Tibial nerve (tissue), 4 donors: ENCODE measurements at regions not wholly inside any gene's neighbourhood (a gene's known extent, or its start where the extent isn't known, plus 50 kb on each side); places are given as distances from the start of the nearest gene placed in this dataset.

Source experiments
- CTCF ChIP-seq, 5 experiments: fragments of 200-600 bp in 3 of 5; fragments of 450-650 bp in 2 of 5; sonication (generic) in 3 of 5; IDR thresholded peaks; one replicate each; pipeline ENCODE4 v1.5.1; 2016 to 2019; ENCODE audit warnings: antibody characterized with exemption in 5 of 5, mild to moderate bottlenecking in 3 of 5, moderate library complexity in 2 of 5
- EP300 ChIP-seq, 2 donors: sonication (generic); formaldehyde crosslinking; IDR thresholded peaks; one replicate each; pipeline ENCODE4 v1.6.1; 2017; ENCODE audit warnings: antibody characterized with exemption in 2 of 2, mild to moderate bottlenecking in 1 of 2
- POLR2A ChIP-seq, 2 donors: fragments of 450-650 bp; IDR thresholded peaks; one replicate each; pipeline ENCODE4 v1.6.1; 2017; ENCODE audit warnings: antibody characterized with exemption in 2 of 2, mild to moderate bottlenecking in 2 of 2, moderate library complexity in 2 of 2

- TF ChIP-seq CTCF (IDR thresholded peaks at IDR 0.05): no peak
- no peak for TF ChIP-seq POLR2A (IDR thresholded peaks at IDR 0.05)
- no peak for TF ChIP-seq EP300 (IDR thresholded peaks at IDR 0.05)
These were observed 81.2 kb upstream of the RAP2B start for GRCh38 chr3:153080778-153081240.
